Body of pancreas (tissue), 4 donors: ENCODE measurements at regions not wholly inside any gene's neighbourhood (a gene's known extent, or its start where the extent isn't known, plus 50 kb on each side); places are given as distances from the start of the nearest gene placed in this dataset.

Experiments used
- POLR2A ChIP-seq, 3 donors: fragments of 450-650 bp; IDR thresholded peaks; one replicate each; pipeline ENCODE4 v1.6.1; 2016; ENCODE audit warnings: antibody characterized with exemption in 3 of 3, mild to moderate bottlenecking in 2 of 3
- TF ChIP-seq, protein P1 (sequence below), 7 experiments: fragments of 450-650 bp in 4 of 7; fragments of 200-600 bp in 3 of 7; sonication (generic) in 3 of 7; IDR thresholded peaks; one replicate each; pipeline ENCODE4 v1.5.1; 2016 to 2019; ENCODE audit warnings: antibody characterized with exemption in 7 of 7

DNA sequence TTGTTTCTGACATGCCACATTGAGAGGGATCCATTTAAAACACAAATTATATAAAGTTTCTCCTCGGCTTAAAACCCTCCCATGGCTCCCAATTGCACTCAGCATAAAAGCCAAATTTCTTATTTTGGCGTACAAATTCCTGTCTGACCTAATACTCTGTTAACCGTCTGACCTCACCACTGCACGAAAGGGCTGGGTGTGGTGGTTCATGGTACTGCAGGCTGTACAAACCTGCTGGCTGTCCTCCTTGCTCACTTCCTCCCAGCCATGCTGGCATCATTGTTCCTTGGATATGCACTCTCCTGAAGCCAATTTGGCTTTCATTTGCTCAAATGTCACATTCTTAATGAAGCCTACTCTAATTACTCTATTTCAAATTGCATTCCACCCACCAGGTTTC is 301.6 kb upstream of the C16orf82 start:
- no peak for TF ChIP-seq POLR2A (IDR thresholded peaks at IDR 0.05)
- TF ChIP-seq, protein P1, sequence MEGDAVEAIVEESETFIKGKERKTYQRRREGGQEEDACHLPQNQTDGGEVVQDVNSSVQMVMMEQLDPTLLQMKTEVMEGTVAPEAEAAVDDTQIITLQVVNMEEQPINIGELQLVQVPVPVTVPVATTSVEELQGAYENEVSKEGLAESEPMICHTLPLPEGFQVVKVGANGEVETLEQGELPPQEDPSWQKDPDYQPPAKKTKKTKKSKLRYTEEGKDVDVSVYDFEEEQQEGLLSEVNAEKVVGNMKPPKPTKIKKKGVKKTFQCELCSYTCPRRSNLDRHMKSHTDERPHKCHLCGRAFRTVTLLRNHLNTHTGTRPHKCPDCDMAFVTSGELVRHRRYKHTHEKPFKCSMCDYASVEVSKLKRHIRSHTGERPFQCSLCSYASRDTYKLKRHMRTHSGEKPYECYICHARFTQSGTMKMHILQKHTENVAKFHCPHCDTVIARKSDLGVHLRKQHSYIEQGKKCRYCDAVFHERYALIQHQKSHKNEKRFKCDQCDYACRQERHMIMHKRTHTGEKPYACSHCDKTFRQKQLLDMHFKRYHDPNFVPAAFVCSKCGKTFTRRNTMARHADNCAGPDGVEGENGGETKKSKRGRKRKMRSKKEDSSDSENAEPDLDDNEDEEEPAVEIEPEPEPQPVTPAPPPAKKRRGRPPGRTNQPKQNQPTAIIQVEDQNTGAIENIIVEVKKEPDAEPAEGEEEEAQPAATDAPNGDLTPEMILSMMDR (IDR thresholded peaks at IDR 0.05) = peak in 6 of 7 experiments; percentile 6 to 40 (median 21)
